HTR-8/SVneo (cell line): ENCODE measurements at regions not wholly inside any gene's neighbourhood (a gene's known extent, or its start where the extent isn't known, plus 50 kb on each side); places are given as distances from the start of the nearest gene placed in this dataset.

Experiments
- DNase-seq: peaks from one replicate; pipeline ENCODE4 v3.0.0; 2011; ENCODE audit warnings: low spot score, mixed read lengths; ENCODE audit not compliant: insufficient read length
- FAIRE-seq: peaks from 2 replicates; lab custom pipeline; 2011; peaks lifted over from hg19 to GRCh38; lab: Jason Lieb, UNC

GRCh38 chr4:11514003-11514402, 85.3 kb upstream of the HS3ST1 start:
- DNase-seq (no peak), FAIRE-seq (no peak)

- DNase-seq (no peak), FAIRE-seq (no peak)
Measured at GRCh38 chr4:11512871-11513270, 84.2 kb upstream of the HS3ST1 start.

GRCh38 chr4:11511321-11511720, 82.6 kb upstream of the HS3ST1 start:
- FAIRE-seq (no peak), DNase-seq (no peak)

GRCh38 chr4:11507920-11508319, 79.2 kb upstream of the HS3ST1 start:
- DNase-seq (no peak), FAIRE-seq (no peak)

GRCh38 chr4:11506194-11506593, 77.5 kb upstream of the HS3ST1 start:
- DNase-seq (no peak), FAIRE-seq (no peak)

- FAIRE-seq (no peak), DNase-seq (no peak)
Measured at GRCh38 chr4:11505221-11505971, 76.7 kb upstream of the HS3ST1 start.

- DNase-seq (no peak), FAIRE-seq (no peak)
Measured at GRCh38 chr4:11503166-11503565, 74.5 kb upstream of the HS3ST1 start.

- DNase-seq: no peak
- FAIRE-seq: no peak
Measured at GRCh38 chr4:11497972-11498371, 69.3 kb upstream of the HS3ST1 start.

- FAIRE-seq (no peak), DNase-seq (no peak)
Measured at GRCh38 chr4:11497212-11497806, 68.6 kb upstream of the HS3ST1 start.

GRCh38 chr4:11496351-11496829, 67.7 kb upstream of the HS3ST1 start:
- DNase-seq: no peak
- no peak for FAIRE-seq

GRCh38 chr4:11495818-11496217, 67.1 kb upstream of the HS3ST1 start:
- DNase-seq (no peak), FAIRE-seq (no peak)

- no peak for DNase-seq
- no peak for FAIRE-seq
Measured at GRCh38 chr4:11495291-11495690, 66.6 kb upstream of the HS3ST1 start.

GRCh38 chr4:11494232-11494631, 65.5 kb upstream of the HS3ST1 start:
- DNase-seq: no peak
- FAIRE-seq: no peak

GRCh38 chr4:11489453-11490083, 60.9 kb upstream of the HS3ST1 start:
- DNase-seq: no peak
- no peak for FAIRE-seq

- DNase-seq (no peak), FAIRE-seq (no peak)
Measured at GRCh38 chr4:11488657-11489452, 60.2 kb upstream of the HS3ST1 start.

- no peak for DNase-seq
- no peak for FAIRE-seq
Measured at GRCh38 chr4:11487868-11488544, 59.3 kb upstream of the HS3ST1 start.

GRCh38 chr4:11487139-11487538, 58.4 kb upstream of the HS3ST1 start:
- no peak for FAIRE-seq
- no peak for DNase-seq

- FAIRE-seq: no peak
- no peak for DNase-seq
Measured at GRCh38 chr4:11485926-11486325, 57.2 kb upstream of the HS3ST1 start.

GRCh38 chr4:11484531-11484930, 55.8 kb upstream of the HS3ST1 start:
- no peak for FAIRE-seq

GRCh38 chr4:11483046-11483445, 54.4 kb upstream of the HS3ST1 start:
- FAIRE-seq (no peak), DNase-seq (no peak)

More at GRCh38 chr4:11484531-11484930, 55.8 kb upstream of the HS3ST1 start:
- DNase-seq: no peak
